HFF-Myc (cell line): ENCODE measurements at regions not wholly inside any gene's neighbourhood (a gene's known extent, or its start where the extent isn't known, plus 50 kb on each side); places are given as distances from the start of the nearest gene placed in this dataset.

Experiments
- DNase-seq: peaks from one replicate; pipeline ENCODE4 v3.0.0-alpha.2; 2011; ENCODE audit warnings: low read depth; ENCODE audit errors: extremely low read depth
- H3K4me3 ChIP-seq: replicated peaks from 2 replicates; pipeline ENCODE4 v1.5.1; 2011; ENCODE audit warnings: low read depth, mild to moderate bottlenecking, control low read depth, low read length
- TF ChIP-seq, protein P1 (sequence below): IDR thresholded peaks from 2 replicates; pipeline ENCODE4 v1.5.1; 2012; ENCODE audit warnings: mild to moderate bottlenecking, low read depth, low read length, control low read depth; ENCODE audit errors: missing control alignments

DNA sequence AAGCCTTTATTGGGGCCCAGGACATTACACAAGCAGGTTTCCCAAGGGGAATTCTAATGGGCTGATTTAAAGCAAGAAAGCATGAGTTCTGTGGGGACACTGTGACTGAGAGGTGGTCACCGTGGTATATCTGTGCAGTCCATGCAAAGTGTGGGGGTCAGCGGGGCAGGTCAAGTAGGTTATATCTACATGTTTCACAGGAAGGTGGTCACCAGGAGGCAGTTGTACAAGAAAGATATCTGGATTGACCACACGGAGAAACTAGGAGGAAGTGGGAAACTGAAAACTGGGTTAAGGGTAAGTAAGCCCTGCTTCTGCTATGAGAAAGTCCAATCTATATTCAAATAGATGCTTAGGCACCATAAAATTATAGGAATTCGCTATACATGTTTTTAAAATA lies 77.8 kb upstream of the CNOT2 start:
- DNase-seq, result no peak
- TF ChIP-seq, protein P1, sequence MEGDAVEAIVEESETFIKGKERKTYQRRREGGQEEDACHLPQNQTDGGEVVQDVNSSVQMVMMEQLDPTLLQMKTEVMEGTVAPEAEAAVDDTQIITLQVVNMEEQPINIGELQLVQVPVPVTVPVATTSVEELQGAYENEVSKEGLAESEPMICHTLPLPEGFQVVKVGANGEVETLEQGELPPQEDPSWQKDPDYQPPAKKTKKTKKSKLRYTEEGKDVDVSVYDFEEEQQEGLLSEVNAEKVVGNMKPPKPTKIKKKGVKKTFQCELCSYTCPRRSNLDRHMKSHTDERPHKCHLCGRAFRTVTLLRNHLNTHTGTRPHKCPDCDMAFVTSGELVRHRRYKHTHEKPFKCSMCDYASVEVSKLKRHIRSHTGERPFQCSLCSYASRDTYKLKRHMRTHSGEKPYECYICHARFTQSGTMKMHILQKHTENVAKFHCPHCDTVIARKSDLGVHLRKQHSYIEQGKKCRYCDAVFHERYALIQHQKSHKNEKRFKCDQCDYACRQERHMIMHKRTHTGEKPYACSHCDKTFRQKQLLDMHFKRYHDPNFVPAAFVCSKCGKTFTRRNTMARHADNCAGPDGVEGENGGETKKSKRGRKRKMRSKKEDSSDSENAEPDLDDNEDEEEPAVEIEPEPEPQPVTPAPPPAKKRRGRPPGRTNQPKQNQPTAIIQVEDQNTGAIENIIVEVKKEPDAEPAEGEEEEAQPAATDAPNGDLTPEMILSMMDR, result no peak
- H3K4me3 ChIP-seq, result no peak overlapping the region

DNA sequence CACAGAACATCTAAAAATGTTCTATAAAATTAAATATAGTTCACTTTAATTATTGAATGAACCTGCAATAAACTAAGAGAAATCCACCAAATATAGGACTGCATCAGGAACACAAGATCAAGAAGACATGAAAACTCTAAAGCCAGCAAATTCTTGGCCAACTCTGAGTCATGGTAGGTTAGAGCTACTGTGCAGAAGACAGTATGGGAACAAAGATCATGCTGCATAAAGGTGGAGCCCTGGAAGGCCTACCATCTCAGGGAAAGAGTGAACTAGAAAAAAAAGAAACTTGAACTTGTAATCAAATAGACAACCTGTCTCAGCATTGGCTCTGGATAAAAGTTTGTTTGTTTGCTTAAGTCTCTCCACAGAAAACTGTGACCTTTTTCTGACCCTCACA lies 66.9 kb upstream of the CNOT2 start:
- DNase-seq, result no peak
- no peak overlapping the region for H3K4me3 ChIP-seq
- TF ChIP-seq, protein P1, result no peak

DNA sequence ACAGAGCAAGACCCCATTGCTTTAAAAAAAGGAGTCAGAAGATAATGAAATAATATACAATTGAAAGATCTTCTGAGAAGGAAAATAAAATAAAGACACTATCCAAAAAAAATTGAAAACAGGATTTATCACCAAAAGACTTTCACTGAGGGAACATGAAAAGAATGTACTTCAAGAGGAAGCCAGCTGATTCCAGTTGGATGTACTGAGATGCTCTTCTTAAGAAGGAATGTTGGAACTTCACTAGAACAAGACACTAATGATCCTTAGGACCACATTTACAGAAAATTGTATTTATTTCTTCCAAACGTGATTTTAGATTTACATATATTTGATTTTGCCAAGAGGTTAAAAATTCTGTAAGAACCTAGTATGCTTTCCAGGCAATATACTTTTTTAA lies 65.6 kb upstream of the CNOT2 start:
- DNase-seq, result no peak
- TF ChIP-seq, protein P1, result no peak
- H3K4me3 ChIP-seq, result no peak overlapping the region

DNA sequence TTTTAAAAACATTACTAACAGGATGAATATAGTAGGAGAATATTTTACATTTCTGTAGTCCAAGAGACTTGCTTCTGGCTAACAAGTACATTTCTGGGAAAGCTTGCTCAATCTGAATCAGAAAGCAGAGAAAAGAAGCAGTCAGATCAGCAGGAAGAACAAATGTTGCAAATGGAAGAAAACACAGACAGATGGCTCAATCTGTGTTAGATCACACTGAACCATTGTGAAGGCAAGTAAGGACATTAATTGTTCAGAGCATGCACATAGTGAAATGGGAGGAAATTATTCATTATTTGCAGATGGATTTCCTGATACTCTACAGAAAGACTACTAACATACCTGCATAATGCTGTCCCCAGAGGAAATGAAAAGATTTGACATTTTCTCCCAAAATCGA lies 65.2 kb upstream of the CNOT2 start:
- TF ChIP-seq, protein P1, result no peak
- DNase-seq, result no peak
- H3K4me3 ChIP-seq, result no peak overlapping the region

DNA sequence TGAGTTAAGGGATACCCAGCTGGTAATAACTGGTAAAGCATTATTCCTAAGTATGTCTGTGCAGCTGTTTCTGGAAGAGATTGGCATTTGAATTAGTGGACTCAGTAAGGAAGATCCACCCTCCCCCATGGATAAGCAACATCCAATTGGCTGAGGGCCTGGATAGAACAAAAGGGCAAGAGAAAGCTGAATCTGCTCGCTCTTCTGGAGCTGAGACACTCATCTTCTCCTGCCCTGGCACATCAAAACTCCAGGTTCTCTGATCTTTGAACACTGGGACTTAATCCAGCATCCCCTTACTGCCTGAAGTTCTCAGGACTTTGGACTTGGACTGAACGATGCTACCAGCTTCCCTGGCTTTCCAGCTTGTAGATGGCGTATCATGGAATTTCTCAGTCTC lies 63.1 kb upstream of the CNOT2 start:
- DNase-seq, result no peak
- TF ChIP-seq, protein P1, result no peak
- no peak overlapping the region for H3K4me3 ChIP-seq

DNA sequence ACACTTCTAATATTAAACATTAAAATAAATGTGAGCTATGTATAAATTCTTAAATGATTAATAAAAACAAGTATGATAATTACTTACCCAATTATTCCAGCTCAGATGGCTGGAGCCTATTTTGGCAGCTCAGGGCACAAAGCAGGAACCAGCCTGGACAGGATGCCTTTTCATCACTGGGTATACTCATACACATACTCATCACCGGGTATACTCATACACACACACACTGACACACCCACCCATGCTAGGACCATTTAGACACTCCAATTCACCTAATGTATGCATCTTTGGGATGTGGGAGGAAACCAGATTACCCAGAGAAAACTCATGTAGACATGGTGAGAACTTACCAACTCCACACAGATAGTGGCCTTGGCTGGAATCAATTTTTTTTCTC lies 57.9 kb upstream of the CNOT2 start:
- no peak overlapping the region for H3K4me3 ChIP-seq
- TF ChIP-seq, protein P1, result no peak
- DNase-seq, result no peak

DNA sequence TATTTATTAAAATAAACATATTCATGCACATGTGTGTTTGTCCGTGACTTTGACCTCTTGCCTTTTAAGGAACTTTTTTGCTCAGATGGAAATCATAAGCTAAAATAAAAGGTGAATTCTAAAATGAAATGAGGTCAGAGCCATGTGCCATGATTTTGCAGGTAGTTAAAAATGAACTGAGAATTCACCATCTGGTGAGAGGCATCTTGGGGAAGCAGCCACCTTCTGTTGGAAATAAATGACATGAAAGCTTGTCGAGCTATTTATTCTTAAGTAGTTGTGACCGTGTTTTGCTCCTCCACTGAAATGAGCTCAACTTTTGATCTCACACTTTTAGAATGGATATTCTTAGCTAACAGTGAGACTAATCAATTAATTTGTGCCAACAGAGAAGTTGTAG lies 56.8 kb upstream of the CNOT2 start:
- H3K4me3 ChIP-seq, result no peak overlapping the region
- TF ChIP-seq, protein P1, result no peak
- no peak for DNase-seq
